GM12878 (cell line): ENCODE measurements at regions not wholly inside any gene's neighbourhood (a gene's known extent, or its start where the extent isn't known, plus 50 kb on each side); places are given as distances from the start of the nearest gene placed in this dataset.
"Not testable (repeated sequence)": the region's sequence is repeated elsewhere in the genome, so short reads cannot be mapped to it uniquely, and the experiment has no call there.

Experiments used
- ATAC-seq: fragments of 200-7000 bp; cut with Tn5 transposase; 3 replicates; pipeline ENCODE4 v1.9.1; 2020; ENCODE audit warnings: mild to moderate bottlenecking, moderate library complexity
- BruUV-seq: library from RNA; stranded (reverse); fragments of 400-500 nt; replicated peaks from 2 replicates; lab custom pipeline; 2021; lab: Mats Ljungman, UMichigan
- CTCF ChIA-PET: fragments of 300-600 bp; sonication (Branson Sonifier 250); formaldehyde crosslinking; extraction: SDS; loops from one replicate; lab custom pipeline; 2021; ENCODE audit warnings: inconsistent platforms; lab: Yijun Ruan, JAX
- POLR2A ChIA-PET: fragments of 350-600 bp; formaldehyde crosslinking; extraction: SDS; loops from one replicate; lab custom pipeline; 2021; ENCODE audit warnings: inconsistent platforms; lab: Charles Lee
- RAD21 ChIA-PET: fragments of 300-600 bp; sonication (Branson Sonifier 250); formaldehyde crosslinking; loops from one replicate; lab custom pipeline; 2023; ENCODE audit warnings: antibody characterized with exemption; ENCODE audit not compliant: unreplicated experiment; lab: Charles Lee
- SMC1A ChIA-PET: fragments of 300-600 bp; sonication (Branson Sonifier 250); formaldehyde crosslinking; loops from one replicate; lab custom pipeline; 2023; ENCODE audit not compliant: unreplicated experiment, uncharacterized antibody; lab: Charles Lee
- DNase-seq: peaks from one replicate; pipeline ENCODE4 v3.0.0-alpha.2; 2011; ENCODE audit warnings: low read depth, low spot score
- FAIRE-seq: peaks from 3 replicates; lab custom pipeline; 2011; peaks lifted over from hg19 to GRCh38; lab: Jason Lieb, UNC
- H2AFZ ChIP-seq: 2 replicates; pipeline ENCODE4 v1.6.0; 2011; ENCODE audit warnings: low read depth, low read length, control low read depth; ENCODE audit not compliant: control insufficient read depth
- H3K27ac ChIP-seq: 2 replicates; pipeline ENCODE4 v1.5.1; 2011; ENCODE audit warnings: control low read depth; ENCODE audit not compliant: control insufficient read depth, insufficient read depth
- H3K27me3 ChIP-seq, 2 experiments: replicated peaks in 1 of 2; 2 replicates each; pipeline versions ENCODE4 v1.6.0 to v1.6.1; 2011; ENCODE audit warnings: low read length in 1 of 2; ENCODE audit not compliant: control insufficient read depth in 2 of 2, insufficient read depth in 2 of 2
- H3K36me3 ChIP-seq, 2 experiments: 2 replicates each; pipeline ENCODE4 v1.5.1; 2011; ENCODE audit warnings: low read length in 1 of 2; ENCODE audit not compliant: control insufficient read depth in 2 of 2, insufficient read depth in 2 of 2
- H3K4me1 ChIP-seq: 2 replicates; pipeline ENCODE4 v1.6.1; 2011; ENCODE audit warnings: mild to moderate bottlenecking, low read length, moderate library complexity, mixed read lengths; ENCODE audit not compliant: control insufficient read depth, insufficient read depth
- H3K4me2 ChIP-seq: 2 replicates; pipeline ENCODE4 v1.6.0; 2011; ENCODE audit warnings: control low read depth; ENCODE audit not compliant: control insufficient read depth, insufficient read depth
- H3K4me3 ChIP-seq: fragments of 200-600 bp; sonication (generic); 2 replicates; pipeline ENCODE4 v1.5.1; 2016
- H3K79me2 ChIP-seq: 2 replicates; pipeline ENCODE4 v1.6.0; 2011; ENCODE audit warnings: low read length; ENCODE audit not compliant: control insufficient read depth, insufficient read depth
- H3K9ac ChIP-seq: 2 replicates; pipeline ENCODE4 v1.8.0; 2011; ENCODE audit warnings: low read length, control low read depth, mixed read lengths; ENCODE audit not compliant: control insufficient read depth, insufficient read depth
- H3K9me3 ChIP-seq: replicated peaks from 3 replicates; pipeline ENCODE4 v1.5.1; 2011; ENCODE audit warnings: mild to moderate bottlenecking, low read length; ENCODE audit not compliant: control insufficient read depth, insufficient read depth
- H4K20me1 ChIP-seq: 2 replicates; pipeline ENCODE4 v1.6.0; 2011; ENCODE audit not compliant: control insufficient read depth, insufficient read depth
- MTA2 ChIP-seq: fragments of 450-650 bp; IDR thresholded peaks from 2 replicates; pipeline ENCODE4 v1.6.1; 2016; ENCODE audit warnings: low read depth, mild to moderate bottlenecking, moderate library complexity
- PRDM15 ChIP-seq: fragments of 450-650 bp; formaldehyde crosslinking; IDR thresholded peaks from 2 replicates; pipeline ENCODE4 v1.4.0; 2020; ENCODE audit warnings: mild to moderate bottlenecking, moderate library complexity
- RUNX3 ChIP-seq: IDR thresholded peaks from 2 replicates; pipeline ENCODE4 v1.6.1; 2012; ENCODE audit warnings: low read length, inconsistent platforms
- WGBS: methylation state at CpG from one replicate; pipeline ENCODE4 v1.1.6; 2016; ENCODE audit warnings: low lambda C conversion rate; ENCODE audit not compliant: insufficient replicate concordance, insufficient coverage; ENCODE audit errors: missing lambda C conversion rate; 5-methylcytosine and 5-hydroxymethylcytosine counted together
- in situ Hi-C: fragments of 300-500 bp; cut with MboI; formaldehyde crosslinking; loops from 9 replicates; pipeline ENCODE4 v1.14.3; 2018; ENCODE audit warnings: mixed read lengths
- intact Hi-C: fragments of 100-400 bp; cut with micrococcal nuclease; formaldehyde crosslinking; loops from one replicate; pipeline ENCODE4 v1.14.2; 2022; ENCODE audit not compliant: unreplicated experiment

DNA sequence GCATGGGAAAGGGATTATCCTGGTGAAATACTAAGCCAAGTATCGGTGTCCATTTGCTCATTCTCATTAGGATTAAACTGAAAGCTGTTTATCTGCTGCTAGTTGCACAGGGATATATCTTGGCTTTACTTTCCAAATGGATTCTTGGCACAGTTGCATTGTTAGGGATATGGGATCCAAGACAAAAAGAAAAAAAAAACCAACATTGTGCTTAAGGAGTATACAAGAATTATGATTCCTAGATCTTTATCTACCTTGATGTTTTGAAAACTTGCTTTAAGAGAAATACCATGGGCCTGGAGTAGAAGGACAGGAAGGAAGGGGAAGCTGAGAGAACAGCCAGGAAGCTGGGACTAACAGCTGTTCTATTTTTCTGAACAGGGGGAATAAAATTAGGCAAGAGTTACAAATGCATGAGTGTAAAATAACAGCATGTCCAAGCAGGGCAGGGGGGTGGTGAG lies 107.6 kb downstream of the ATXN3L start:
- Histone ChIP-seq H4K20me1 (no peaks in the 10 kb centered on the region), H3K36me3 (no peaks in the 10 kb centered on the region), H3K4me3 (no peak overlapping the region), H3K4me1 (no peaks in the 10 kb centered on the region; the same call in 1 of the 2 replicates), H3K9me3 (no peaks in the 10 kb centered on the region; the same call in 2 of the 3 replicates), H3K27ac (no peak overlapping the region), H3K4me2 (no peak overlapping the region), H3K79me2 (no peaks in the 10 kb centered on the region), H3K9ac (no peak overlapping the region), H3K27me3 (no peaks in the 10 kb centered on the region), H2AFZ (no peak overlapping the region)
- ChIA-PET POLR2A (no interaction called here), CTCF (no interaction called here), RAD21 (no interaction called here), SMC1A (no interaction called here)
- in situ Hi-C loops = no loop called here
- ATAC-seq = no peak
- intact Hi-C loops = no loop called here
- WGBS = 0% methylated on average over 1 of the region's 1 CpG
- DNase-seq = no peak
- FAIRE-seq = no peak
- BruUV-seq = no TSS peak
- TF ChIP-seq MTA2 (no peak), PRDM15 (no peak), RUNX3 (no peak)
- TF ChIP-seq, all 136 proteins: peak for 0

GRCh38 chrX:13210142-13210541 lies 109.7 kb downstream of the ATXN3L start:
- H3K4me1 ChIP-seq, H4K20me1 ChIP-seq, H3K9ac ChIP-seq, in situ Hi-C loops, POLR2A ChIA-PET, intact Hi-C loops, H3K79me2 ChIP-seq, DNase-seq, H3K4me2 ChIP-seq, ATAC-seq, H3K27me3 ChIP-seq, CTCF ChIA-PET, H3K4me3 ChIP-seq, RAD21 ChIA-PET, H3K36me3 ChIP-seq, BruUV-seq, H3K9me3 ChIP-seq, H2AFZ ChIP-seq, SMC1A ChIA-PET, H3K27ac ChIP-seq, FAIRE-seq: not testable (repeated sequence)
- WGBS = 62% methylated on average over 3 of the region's 3 CpGs

DNA sequence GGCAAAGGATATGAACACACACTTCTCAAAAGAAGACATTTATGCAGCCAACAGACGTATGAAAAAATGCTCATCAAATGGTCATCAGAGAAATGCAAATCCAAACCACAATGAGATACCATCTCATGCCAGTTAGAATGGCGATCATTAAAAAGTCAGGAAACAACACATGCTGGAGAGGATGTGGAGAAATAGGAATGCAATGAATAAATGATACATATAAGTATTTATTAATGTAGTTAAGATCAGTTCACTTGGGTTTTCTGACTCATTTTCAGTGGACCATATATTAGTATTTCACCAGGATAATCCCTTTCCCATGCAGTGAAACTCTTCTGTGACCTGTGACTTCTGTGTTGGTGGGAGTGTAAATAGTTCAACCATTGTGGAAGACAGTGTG lies 110.1 kb downstream of the ATXN3L start:
- H3K4me1 ChIP-seq, in situ Hi-C loops, H3K36me3 ChIP-seq, H3K79me2 ChIP-seq, ATAC-seq, CTCF ChIA-PET, H3K4me3 ChIP-seq, H2AFZ ChIP-seq, H4K20me1 ChIP-seq, FAIRE-seq, POLR2A ChIA-PET, BruUV-seq, H3K9ac ChIP-seq, H3K9me3 ChIP-seq, H3K27me3 ChIP-seq, RAD21 ChIA-PET, H3K4me2 ChIP-seq, H3K27ac ChIP-seq, intact Hi-C loops, DNase-seq: not testable (repeated sequence)
- SMC1A ChIA-PET = interaction anchor here (1.0 to 2.3 kb wide), 3 partner anchors 10 to 279 kb away, joined by 3 to 8 read pairs (median 3); no protein-coding TSS in a partner anchor
- WGBS = 42% methylated on average over 2 of the region's 2 CpGs
